B cell (primary cell): ENCODE measurements at regions not wholly inside any gene's neighbourhood (a gene's known extent, or its start where the extent isn't known, plus 50 kb on each side); places are given as distances from the start of the nearest gene placed in this dataset.

Experiments used
- CTCF ChIP-seq: fragments of 200-600 bp; IDR thresholded peaks from one replicate; pipeline ENCODE4 v1.8.0; 2022; ENCODE audit warnings: antibody characterized with exemption, mild to moderate bottlenecking
- EZH2 ChIP-seq: IDR thresholded peaks from 2 replicates; pipeline ENCODE4 v1.6.1; 2012; ENCODE audit warnings: borderline replicate concordance, low read depth, mild to moderate bottlenecking, moderate library complexity, low read length; ENCODE audit not compliant: insufficient read depth, poor library complexity, severe bottlenecking

- TF ChIP-seq CTCF (no peak), EZH2 (no peak)
These were observed 179.1 kb upstream of the PRLR start for GRCh38 chr5:35409361-35409760.
